RCC 7860 (cell line): ENCODE measurements at regions not wholly inside any gene's neighbourhood (a gene's known extent, or its start where the extent isn't known, plus 50 kb on each side); places are given as distances from the start of the nearest gene placed in this dataset.

Experiments
- DNase-seq: peaks from one replicate; pipeline ENCODE4 v3.0.0-alpha.2; 2015; ENCODE audit warnings: low spot score
- FAIRE-seq: peaks from 2 replicates; lab custom pipeline; 2012; peaks lifted over from hg19 to GRCh38; lab: Jason Lieb, UNC

DNA sequence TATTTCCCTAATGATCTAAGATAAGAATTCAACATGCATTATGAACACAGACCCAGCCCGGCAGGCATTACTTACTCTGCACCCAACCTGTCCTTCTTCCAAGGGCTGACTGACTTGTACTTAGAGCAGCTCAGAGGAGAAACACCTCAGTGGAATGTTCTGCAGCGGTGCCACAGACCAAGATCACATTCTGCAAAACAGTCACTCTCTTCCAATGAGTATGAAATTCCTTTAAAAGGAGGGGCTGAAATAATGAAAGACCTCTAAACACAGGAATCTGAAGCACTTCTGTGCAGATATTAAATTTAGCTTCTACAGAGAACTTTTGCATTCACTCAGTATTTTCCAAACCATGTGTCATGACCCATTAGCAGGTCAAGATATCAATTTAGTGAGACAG is 172.9 kb downstream of the ZDHHC21 start:
- FAIRE-seq (no peak), DNase-seq (no peak)

DNA sequence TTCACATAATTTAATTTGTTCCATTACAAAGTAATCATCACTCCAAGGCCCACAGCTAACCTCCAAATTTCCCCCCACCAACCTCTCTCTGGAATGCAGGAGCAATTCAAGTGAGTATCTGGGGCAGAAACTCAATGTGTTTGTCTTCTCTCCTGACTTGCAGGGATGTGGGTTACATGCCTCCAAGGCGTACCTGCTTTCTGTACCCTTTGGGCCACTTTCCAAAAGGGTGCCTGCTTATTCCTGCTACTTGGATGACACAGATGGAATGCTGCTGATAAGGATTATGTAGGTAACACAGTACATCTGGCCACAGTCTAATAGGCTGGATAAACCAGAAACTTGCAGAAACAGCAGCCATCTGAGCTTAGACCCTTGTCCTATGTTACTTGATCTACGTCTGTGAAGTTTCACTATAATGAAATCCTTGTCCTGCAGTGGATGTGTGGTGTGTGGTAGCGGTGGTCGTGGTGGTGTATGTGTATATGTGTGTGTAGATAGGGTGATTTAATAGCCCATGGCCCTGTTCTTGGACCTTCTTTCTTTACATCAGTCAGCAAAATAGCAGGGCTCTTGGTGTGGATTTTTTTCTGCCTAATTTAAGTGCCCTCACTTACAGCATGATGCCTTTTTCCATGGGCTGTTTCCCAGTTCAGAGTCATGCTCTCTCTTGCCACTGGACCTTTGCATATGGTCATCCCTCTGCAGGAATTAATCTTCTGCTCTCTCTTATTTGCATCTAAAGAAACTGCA is 175.9 kb downstream of the ZDHHC21 start:
- FAIRE-seq (no peak), DNase-seq (no peak)

DNA sequence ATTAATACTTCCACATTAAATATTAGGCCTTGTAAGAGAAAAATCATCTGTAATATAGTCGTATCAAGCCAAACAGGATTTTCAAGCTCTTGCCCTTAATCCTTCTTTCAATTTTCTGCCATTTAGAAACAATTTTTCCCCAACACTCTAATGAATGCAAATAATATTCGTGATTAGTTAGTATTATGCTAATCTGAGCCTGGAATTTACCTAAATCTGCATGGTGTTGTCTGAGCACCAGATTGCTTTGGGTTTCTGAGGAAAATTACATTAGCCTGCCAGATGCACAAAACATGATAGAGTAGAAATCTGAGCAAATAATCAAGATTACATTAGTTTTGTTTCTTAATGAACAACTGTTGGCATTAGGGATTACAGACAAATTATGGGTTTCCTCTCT is 176.6 kb downstream of the ZDHHC21 start:
- DNase-seq (no peak), FAIRE-seq (no peak)

DNA sequence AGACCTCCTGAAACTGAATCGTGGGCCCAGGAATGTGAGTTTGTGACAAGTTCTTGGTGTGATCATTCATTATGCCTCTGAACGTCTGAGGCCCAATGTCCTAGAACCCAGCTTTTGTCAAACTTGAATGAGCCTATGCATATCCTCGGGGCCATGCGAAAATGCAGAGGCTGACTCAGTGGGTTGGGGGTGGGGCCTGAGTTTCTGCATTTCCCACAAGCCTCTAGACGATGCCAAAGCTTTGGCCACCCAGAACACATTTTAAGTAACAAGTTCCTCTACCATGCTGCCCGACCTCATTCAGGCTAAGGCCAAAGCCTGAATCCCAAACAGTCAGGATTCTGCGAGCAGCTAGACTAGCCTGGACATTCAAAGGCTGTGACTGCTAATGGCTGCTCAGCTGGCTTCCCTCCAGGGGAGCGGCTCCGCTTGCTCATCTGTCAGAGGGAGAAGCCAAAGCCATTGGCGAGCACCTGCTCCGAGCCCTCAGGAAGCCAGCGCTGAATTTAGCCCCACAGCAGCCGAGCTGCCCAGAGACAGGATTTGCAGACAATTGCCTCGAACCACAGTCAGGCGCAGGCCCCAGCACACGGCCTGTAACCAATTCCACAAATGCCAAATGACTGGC is 177.5 kb downstream of the ZDHHC21 start:
- DNase-seq = no peak
- FAIRE-seq = no peak

DNA sequence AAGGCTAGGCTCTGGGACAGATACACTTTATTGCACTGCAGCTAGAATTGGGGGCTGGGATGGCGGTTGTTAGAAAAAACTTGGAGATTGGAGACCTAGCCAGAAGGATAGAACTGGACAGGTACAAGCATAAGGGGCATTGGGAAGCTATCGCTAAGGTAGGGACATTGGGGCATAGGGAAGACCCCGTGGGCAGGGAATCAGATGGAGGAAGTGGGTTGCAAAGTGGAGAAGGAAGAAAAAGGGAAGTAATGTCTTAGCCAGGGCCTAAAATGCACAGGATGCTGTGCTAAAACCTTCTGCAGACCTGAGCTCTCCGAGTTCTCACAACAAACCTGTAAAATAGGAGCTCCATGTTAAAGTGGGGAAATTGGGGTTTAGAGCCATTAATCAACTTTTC is 178.2 kb downstream of the ZDHHC21 start:
- DNase-seq (no peak), FAIRE-seq (no peak)

DNA sequence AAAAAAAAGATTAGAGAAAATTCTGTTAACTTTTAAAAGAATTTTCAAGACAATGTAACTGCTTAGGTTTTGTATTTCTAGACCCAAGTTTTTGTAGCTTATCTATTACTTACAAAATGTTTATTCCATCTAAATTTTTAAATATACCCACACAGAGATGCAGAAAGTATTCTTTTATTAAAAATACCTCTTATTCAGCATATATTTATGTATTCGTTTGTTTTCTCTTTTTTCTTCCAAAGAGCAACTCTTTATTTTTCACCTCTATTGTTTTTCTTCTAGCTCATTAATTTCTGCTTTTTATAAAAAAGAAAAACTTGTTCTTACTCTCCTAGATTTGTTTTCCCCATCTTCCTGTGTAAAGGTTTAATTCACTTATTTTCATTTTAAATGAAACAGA is 180.3 kb downstream of the ZDHHC21 start:
- FAIRE-seq (no peak), DNase-seq (no peak)

DNA sequence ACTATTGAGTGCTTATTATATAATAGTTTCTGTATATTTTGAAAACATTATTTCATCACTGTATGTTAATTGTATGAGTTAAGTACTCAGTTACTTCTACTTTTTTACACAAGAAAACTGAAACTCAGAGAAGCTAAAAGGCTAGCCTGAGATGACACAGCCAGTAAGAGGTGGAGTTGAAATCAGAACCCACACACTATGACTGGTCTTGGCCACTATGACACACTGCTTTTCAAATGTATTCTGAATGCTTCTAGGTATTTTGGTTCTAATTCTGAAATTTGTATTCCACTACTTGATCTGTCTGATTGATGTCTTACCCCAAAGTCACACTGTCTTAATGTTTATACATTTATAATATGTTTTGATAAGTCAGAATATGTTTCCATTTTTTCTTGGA is 181.8 kb downstream of the ZDHHC21 start:
- DNase-seq = no peak
- FAIRE-seq = no peak

DNA sequence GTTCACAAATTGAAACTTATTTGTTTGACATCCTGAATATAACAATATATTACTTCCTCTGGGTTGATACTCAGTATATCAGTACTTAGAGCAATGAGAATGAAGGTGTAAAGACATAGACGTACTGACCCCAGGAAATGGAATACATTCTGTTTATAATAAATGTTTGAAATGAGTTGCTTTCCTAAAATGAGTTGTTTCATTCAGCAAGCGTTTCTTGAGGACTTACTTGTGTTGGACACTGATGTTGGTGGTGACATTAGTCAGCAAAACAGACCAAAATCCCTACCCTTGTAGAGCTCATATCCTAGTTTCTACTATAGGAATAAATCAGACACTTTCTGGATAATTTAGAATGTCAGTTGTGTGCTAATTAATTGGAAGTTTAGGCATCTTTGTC is 184.3 kb downstream of the ZDHHC21 start:
- FAIRE-seq = no peak

DNA sequence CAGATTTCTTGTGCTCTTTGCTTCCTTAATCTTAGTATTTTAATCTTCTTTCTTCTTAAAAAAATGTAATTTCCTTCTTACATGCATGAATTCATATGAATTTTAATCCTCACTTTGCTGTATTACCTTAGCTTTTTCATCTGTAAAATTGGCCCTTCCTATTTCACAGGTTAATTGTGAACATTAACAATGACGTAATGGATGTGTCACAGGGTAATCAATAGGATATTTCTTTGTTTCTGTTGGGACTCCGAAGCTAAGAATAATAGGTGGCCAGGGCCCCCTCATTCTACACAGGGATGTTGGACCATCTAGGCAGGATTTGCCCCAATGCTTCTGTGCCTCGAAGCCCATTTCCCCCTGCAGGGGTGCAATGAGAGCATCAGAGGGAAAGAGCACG is 187.4 kb upstream of the NFIB start:
- FAIRE-seq (no peak), DNase-seq (no peak)

More for the DNA sequence above, 184.3 kb downstream of the ZDHHC21 start:
- DNase-seq = no peak

DNA sequence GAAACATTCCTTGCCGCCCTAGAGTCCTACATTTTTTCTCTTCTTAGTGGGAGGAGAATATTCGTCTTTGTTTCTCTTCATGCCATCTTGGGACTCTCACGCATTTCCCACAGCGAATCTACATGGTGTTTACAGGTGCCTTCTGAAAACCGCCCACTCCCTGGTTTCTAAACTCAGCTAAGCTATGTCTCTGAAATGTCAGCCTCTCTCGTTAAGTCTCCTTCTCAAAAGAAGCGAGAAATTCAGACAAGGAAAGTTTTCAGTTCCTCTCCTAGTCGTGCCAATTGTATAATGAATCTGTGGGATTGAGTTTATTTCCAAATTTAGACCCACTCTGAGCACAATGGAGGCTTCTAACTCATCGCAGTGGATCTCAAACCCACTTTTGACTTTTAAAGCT is 186.8 kb upstream of the NFIB start:
- DNase-seq (no peak), FAIRE-seq (no peak)

DNA sequence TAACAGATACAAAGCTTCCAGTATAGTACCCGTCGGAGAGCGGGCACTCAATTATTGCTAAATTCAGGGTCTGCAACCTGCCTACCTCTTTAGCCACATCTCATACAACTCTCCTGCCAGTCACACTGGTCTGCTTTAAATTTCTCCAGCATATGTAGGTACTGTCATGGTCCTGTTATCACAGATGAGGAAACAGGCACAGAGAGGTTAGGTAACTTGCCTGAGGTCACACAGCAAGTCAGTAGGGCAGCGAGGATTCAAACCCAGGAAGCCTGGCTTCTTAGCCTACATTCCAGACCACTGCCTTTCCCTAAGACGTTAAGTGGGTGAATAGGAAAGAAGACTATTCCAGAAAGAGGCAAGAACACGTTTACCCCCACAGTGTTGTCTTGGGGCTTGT is 186.0 kb upstream of the NFIB start:
- DNase-seq (no peak), FAIRE-seq (no peak)

DNA sequence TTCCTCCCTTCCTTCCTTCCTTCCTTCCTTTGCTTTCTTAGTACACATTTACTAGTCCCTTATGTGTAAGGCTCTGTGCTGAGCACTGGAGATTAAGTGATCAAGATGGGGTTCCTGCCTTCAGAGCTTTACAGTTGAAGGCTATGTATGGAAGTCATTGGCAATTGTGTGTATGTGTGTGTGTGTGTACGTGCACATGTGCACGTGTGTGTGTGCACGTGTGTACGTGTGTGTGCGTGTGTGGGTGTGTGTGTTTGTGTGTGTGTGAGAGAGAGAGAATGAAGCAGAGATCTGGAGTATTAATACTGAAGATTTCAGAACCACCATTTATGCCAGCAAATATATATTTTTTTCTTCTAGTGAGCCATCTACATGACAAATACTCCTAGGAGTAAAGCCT is 184.9 kb upstream of the NFIB start:
- no peak for FAIRE-seq
- DNase-seq = no peak

DNA sequence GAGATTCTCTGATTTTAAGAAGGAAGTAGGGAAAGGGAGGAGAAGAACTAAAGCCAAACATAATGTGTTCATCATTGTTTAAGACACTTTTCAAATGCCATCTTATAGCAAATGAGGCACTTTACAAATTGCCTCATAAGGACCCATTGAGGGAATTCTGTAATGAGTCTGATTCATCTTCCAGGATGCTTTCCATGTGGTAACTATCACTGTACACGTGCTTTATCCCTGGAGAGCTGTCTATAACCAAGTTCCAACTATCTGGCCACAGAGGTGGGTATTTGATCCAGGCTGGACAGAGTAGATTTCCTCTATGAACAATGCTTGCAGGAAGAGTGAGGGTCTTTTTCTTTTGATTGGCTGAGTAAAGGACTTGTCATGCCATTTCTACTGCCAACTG is 183.5 kb upstream of the NFIB start:
- no peak for DNase-seq
- FAIRE-seq = no peak

DNA sequence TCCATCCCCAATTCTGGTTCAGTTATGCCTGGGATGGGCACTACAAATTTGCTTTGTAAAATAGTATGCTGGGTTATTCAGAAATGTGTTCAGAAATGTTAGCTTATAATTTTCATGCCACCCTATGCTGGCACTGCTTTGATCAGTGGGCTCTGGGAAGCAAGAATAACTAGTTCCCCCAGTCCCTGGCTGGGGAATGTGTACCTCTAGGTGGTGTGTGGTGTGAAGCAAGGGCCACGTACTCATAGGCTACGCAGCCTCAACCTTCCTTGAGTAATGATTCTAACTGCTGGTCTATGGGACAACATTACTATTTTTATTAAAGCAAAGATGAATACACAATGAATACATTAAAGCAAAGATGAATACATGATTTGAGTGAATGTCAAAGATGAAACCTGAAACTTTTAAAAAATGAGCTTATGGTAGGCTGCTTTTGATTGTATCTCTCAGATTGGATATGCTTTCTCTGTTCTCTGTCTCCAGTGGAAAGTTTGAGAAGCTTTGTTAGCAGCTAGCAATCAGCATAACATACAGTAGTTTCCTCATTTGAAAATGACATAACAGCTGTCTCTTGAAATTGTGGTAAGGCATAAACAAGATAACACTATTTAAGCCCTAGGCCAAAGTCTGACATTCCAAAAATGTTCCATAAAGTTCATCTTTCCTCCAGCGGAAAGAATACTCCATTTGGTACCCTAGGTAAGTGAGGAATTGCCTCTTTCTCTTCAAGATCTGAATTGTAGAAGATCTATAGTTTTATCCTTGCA is 174.7 kb upstream of the NFIB start:
- DNase-seq (no peak), FAIRE-seq (no peak)

DNA sequence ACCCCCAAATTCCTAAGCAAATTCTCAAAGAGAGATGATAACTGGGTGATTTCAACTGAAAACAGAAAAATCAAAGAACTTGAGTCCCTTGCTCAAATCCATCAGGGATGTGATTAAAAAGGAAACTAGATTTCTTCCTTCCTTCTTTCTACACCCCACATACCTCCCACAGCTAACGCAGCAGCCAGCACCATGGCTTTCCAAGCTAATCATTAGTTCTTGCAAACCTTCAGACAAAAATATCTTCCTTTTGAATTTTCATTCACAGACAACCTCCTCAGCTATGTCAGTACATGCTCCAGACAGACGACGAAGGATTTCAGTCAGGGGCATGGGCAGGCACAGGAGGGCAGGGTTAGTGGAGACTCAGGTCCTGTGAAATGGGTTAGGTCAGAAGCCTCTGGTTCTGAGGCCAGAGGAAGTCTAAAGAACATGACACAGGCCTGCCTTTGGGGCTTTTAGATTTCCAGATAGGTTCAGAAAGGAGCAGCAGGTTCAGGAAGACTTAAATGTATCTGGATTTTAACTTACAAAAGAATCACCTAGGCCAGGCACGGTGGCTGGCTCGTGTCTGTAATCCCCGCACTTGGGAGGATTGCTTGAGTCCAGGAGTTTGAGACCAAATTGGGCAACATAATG is 173.7 kb upstream of the NFIB start:
- FAIRE-seq = no peak
- no peak for DNase-seq

DNA sequence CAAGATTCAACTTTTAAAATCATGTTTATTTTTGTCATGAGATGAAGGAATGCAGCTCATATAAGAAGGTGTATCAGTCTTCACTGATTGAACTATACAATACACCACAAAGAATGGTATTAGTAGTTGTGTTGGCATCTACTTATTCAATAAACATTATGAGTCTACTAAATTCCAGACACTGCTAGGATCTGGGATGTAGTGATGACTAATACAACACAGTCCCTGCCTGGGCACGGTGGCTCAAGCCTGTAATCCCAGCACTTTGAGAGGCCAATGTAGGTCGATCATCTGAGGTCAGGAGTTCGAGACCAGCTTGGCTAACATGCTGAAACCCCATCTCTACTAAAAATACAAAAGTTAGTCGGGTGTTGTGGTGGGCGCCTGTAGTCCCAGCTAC is 171.4 kb upstream of the NFIB start:
- FAIRE-seq (no peak), DNase-seq (no peak)

DNA sequence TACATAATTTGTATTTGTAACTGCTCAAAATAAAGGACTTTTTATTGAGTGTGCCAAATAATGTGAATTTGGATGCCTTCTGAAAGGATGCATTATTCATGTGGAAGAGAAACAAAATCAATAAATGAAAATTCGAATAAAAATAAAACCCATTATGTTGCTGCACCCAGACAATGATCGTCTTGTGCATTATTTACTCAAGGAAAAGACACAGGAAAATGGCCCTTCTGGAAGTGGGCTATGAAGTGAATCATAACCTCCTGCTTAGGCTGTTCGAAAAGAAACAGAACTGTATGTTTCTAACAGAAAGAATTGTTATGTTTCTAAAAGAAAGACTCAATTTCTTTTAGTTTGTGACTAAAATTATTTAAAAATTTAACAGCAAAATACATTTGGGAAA is 168.9 kb upstream of the NFIB start:
- no peak for FAIRE-seq
- no peak for DNase-seq

DNA sequence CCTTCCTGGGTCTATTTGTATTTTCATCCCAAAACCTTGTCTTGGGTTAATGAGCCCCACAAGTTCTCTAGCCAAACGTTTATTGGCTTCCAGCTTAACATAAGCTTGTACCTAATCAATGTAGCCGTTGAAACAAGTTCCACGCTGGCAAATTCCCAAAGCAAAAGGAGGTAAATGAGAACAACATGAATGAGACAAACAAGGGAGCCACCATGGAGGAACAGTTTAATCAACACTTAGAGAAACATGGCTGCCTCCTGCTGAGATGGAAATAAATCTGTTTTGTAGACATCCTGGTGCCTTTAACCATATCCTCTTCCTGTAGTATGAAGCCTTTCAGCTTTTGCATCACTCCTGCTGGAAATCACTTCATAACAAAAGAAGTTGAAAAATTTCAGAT is 166.6 kb upstream of the NFIB start:
- DNase-seq (no peak), FAIRE-seq (no peak)

DNA sequence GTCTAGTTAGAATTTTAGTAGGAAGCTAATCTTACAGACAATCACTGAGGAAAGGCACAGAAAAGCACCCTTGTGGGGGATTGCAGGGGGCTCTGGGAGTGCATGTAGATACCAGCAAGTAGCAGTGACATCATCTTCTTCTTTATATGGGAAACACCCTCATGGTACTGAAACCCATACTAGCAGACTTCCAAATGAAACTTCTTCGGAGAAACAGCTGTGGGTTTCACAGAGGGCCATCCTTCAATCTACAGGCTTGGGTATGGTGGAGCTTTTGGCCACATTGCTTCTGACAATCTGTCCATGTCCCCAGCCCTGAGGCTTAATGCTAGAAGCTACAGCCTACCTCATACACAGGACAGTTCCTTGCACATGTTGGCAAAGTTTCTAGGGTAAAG is 165.2 kb upstream of the NFIB start:
- no peak for FAIRE-seq
- no peak for DNase-seq

DNA sequence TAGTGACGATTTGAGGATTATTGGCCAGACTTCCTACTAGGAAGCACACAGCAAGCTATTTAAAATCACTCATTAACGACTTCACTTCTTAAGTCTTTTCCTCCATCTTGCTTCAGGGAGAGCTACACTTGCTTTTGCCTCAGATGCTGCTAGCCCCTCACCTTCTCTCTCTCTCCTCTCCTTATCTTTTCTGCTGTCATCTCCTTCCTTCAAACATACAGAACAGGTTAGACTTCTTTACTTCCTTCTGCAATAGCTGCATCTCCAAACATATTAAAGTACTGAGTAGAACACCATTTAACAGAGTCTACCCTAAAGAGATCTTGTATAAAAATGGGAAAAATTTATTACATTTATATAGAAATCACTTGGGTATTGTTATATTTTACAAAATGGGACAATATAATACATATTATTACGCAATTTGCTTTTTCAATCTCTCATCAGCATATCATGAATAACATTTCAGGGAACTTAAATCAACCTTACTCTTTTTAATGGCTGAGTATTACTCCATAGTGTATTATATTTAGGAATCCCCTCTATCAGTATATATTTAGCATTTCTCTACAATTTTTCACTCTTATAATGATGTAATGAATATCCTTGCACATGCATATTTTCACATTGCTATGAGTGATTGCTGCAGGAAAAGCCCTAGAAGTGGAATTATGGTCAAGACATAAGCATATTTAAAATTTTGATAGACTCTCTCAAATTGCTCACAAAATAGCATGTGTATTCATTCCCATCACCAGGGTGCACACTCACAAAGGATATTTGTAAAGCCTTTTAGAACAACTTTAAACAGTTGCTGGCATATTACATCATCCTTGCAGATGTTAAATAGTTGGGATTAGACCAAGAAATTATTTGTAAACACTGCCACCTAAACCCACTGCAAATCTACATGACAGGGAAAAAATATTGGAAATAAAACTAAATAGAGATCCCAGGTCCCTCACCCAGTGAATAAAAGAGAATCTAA is 164.5 kb upstream of the NFIB start:
- DNase-seq (no peak), FAIRE-seq (no peak)
